ENCODE measurements at regions not wholly inside any gene's neighbourhood (a gene's known extent, or its start where the extent isn't known, plus 50 kb on each side); places are given as distances from the start of the nearest gene placed in this dataset.

DNA sequence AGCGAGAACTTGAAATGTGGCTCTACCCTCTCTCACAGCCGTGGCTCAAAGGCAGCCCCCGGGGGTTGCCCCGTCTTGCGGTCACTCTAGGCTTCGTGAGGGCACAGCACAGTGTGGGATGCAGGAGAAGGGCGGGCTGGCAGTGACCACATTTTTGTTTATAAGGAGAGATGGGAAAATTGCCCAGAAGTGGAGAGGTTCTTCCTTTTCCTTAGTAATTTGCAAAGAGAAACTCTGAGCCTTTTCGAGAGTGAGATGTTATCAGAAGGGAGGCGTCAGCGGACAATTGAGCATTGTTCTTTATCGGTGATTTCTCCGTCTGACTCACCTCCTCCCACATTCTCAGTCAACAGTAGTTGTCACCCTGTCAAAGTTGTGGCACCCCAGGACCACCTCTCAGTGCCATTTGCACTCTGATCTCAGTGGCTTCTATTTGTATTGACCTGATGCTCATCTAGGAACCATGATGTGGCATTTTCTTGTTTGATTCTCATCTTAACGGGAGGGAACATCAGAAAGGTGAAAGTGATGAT lies 89.6 kb downstream of the ACAA2 start (continued):
- TF ChIP-seq NKRF (conservative IDR thresholded peaks at IDR 0.05) = no peak
- peak; percentile 70 for TF ChIP-seq ATF7 (IDR thresholded peaks at IDR 0.05; ENCODE audit: low read depth)
- TF ChIP-seq FOXK2 (IDR thresholded peaks at IDR 0.05) = no peak
- peak; percentile 75 to 76; a peak in 3 of 4 replicates for TF ChIP-seq IKZF2 (IDR thresholded peaks at IDR 0.05)
- TF ChIP-seq SP1 (IDR thresholded peaks at IDR 0.05; ENCODE audit: low read depth, low read length) = no peak
- TF ChIP-seq USF2 (IDR thresholded peaks at IDR 0.05; ENCODE audit: borderline replicate concordance, low read depth, low read length) = no peak
- TF ChIP-seq SMC3 (IDR thresholded peaks at IDR 0.05; ENCODE audit: borderline replicate concordance, low read length) = no peak
- TF ChIP-seq RCOR1 (conservative IDR thresholded peaks at IDR 0.05; ENCODE audit: low read depth, low read length) = no peak
- no peak for TF ChIP-seq JUND (IDR thresholded peaks at IDR 0.05; ENCODE audit: low read depth, low read length)
- no peak for TF ChIP-seq TCF7 (IDR thresholded peaks at IDR 0.05; ENCODE audit: borderline replicate concordance)
- no peak for TF ChIP-seq ZNF217 (IDR thresholded peaks at IDR 0.05)
- TF ChIP-seq RBBP5 (conservative IDR thresholded peaks at IDR 0.05) = no peak
- TF ChIP-seq RAD21 (IDR thresholded peaks at IDR 0.05; ENCODE audit: insufficient read depth, low read depth, low read length) = no peak
- TF ChIP-seq NFIC (IDR thresholded peaks at IDR 0.05; ENCODE audit: low read depth, low read length) = no peak
- no peak for TF ChIP-seq ZNF622 (IDR thresholded peaks at IDR 0.05)
- TF ChIP-seq POLR2AphosphoS2 (IDR thresholded peaks at IDR 0.05; ENCODE audit: low read depth, low read length) = no peak
- TF ChIP-seq ZNF384 (IDR thresholded peaks at IDR 0.05; ENCODE audit: borderline replicate concordance, low read depth, low read length) = no peak
- no peak for TF ChIP-seq PML (IDR thresholded peaks at IDR 0.05; ENCODE audit: low read length)
- TF ChIP-seq TAF1 (IDR thresholded peaks at IDR 0.05; ENCODE audit: borderline replicate concordance, low read depth, low read length) = no peak
- TF ChIP-seq, protein P1, sequence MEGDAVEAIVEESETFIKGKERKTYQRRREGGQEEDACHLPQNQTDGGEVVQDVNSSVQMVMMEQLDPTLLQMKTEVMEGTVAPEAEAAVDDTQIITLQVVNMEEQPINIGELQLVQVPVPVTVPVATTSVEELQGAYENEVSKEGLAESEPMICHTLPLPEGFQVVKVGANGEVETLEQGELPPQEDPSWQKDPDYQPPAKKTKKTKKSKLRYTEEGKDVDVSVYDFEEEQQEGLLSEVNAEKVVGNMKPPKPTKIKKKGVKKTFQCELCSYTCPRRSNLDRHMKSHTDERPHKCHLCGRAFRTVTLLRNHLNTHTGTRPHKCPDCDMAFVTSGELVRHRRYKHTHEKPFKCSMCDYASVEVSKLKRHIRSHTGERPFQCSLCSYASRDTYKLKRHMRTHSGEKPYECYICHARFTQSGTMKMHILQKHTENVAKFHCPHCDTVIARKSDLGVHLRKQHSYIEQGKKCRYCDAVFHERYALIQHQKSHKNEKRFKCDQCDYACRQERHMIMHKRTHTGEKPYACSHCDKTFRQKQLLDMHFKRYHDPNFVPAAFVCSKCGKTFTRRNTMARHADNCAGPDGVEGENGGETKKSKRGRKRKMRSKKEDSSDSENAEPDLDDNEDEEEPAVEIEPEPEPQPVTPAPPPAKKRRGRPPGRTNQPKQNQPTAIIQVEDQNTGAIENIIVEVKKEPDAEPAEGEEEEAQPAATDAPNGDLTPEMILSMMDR (IDR thresholded peaks at IDR 0.05 in 2 of 3, conservative IDR thresholded peaks at IDR 0.05 in 1 of 3; ENCODE audit: control insufficient read depth in 2 of 3, extremely low read depth in 1 of 3, insufficient read depth in 1 of 3, low read depth in 3 of 3, low read length in 3 of 3) = no peak
- TF ChIP-seq NR2C1 (IDR thresholded peaks at IDR 0.05) = peak; percentile 56; the same call in 1 of the 2 replicates
- TF ChIP-seq GABPA (IDR thresholded peaks at IDR 0.05; ENCODE audit: low read depth) = no peak
- no peak for TF ChIP-seq PBX3 (IDR thresholded peaks at IDR 0.05; ENCODE audit: insufficient replicate concordance, low read depth, low read length)
- no peak for TF ChIP-seq MYB (IDR thresholded peaks at IDR 0.05; ENCODE audit: borderline replicate concordance, low read depth, low read length)
- peak; percentile 30 for TF ChIP-seq MEF2B (IDR thresholded peaks at IDR 0.05; ENCODE audit: partially characterized antibody, poor library complexity, severe bottlenecking)
- no peak for TF ChIP-seq SIN3A (IDR thresholded peaks at IDR 0.05; ENCODE audit: low read depth, low read length)
- TF ChIP-seq HDAC2 (IDR thresholded peaks at IDR 0.05) = no peak

Data from GM12878 (cell line).